PC-3 (cell line): ENCODE measurements at regions not wholly inside any gene's neighbourhood (a gene's known extent, or its start where the extent isn't known, plus 50 kb on each side); places are given as distances from the start of the nearest gene placed in this dataset.
"Not testable (repeated sequence)": the region's sequence is repeated elsewhere in the genome, so short reads cannot be mapped to it uniquely, and the experiment has no call there.

Experiments used
- ATAC-seq: fragments of 200-7000 bp; cut with Tn5 transposase; 2 replicates; pipeline ENCODE4 v1.9.1; 2020; ENCODE audit warnings: mild to moderate bottlenecking, moderate library complexity
- BruUV-seq: library from RNA; stranded (reverse); fragments of 400-500 nt; replicated peaks from 2 replicates; lab custom pipeline; 2021; lab: Mats Ljungman, UMichigan
- CTCF ChIA-PET: fragments of 300-600 bp; sonication (Branson Sonifier 250); formaldehyde crosslinking; loops from one replicate; lab custom pipeline; 2022; ENCODE audit warnings: antibody characterized with exemption; lab: Charles Lee
- POLR2A ChIA-PET: fragments of 300-600 bp; sonication (Branson Sonifier 250); formaldehyde crosslinking; loops from one replicate; lab custom pipeline; 2022; ENCODE audit warnings: antibody characterized with exemption; ENCODE audit not compliant: unreplicated experiment; lab: Charles Lee
- DNase-seq: peaks from one replicate; pipeline ENCODE4 v3.0.0-alpha.2; 2015
- H2AFZ ChIP-seq: fragments of 300-600 bp; sonication (generic); 2 replicates; pipeline ENCODE4 v1.6.0; 2016; ENCODE audit warnings: antibody characterized with exemption, low read length
- H3F3A ChIP-seq: fragments of 300-600 bp; sonication (generic); one replicate; pipeline ENCODE4 v1.6.0; 2017; ENCODE audit warnings: antibody characterized with exemption, low read length, control low read depth, mild to moderate bottlenecking; ENCODE audit not compliant: unreplicated experiment
- H3K27ac ChIP-seq: fragments of 300-600 bp; sonication (generic); 2 replicates; pipeline ENCODE4 v1.5.1; 2016; ENCODE audit warnings: mild to moderate bottlenecking, low read length
- H3K27me3 ChIP-seq: fragments of 300-600 bp; sonication (generic); 2 replicates; pipeline ENCODE4 v1.6.1; 2016; ENCODE audit warnings: low read length, mixed read lengths
- H3K36me3 ChIP-seq: fragments of 300-600 bp; sonication (generic); 2 replicates; pipeline ENCODE4 v1.6.1; 2016; ENCODE audit warnings: low read depth, mixed run types, low read length, mixed read lengths
- H3K4me1 ChIP-seq: fragments of 300-600 bp; sonication (generic); 2 replicates; pipeline ENCODE4 v1.5.1; 2016; ENCODE audit warnings: low read length; ENCODE audit not compliant: insufficient read depth
- H3K4me2 ChIP-seq: fragments of 300-600 bp; sonication (generic); 2 replicates; pipeline ENCODE4 v1.6.0; 2016; ENCODE audit warnings: low read length
- H3K4me3 ChIP-seq: fragments of 300-600 bp; sonication (generic); 2 replicates; pipeline ENCODE4 v1.5.1; 2016; ENCODE audit warnings: mild to moderate bottlenecking, low read length, mixed read lengths
- H3K79me2 ChIP-seq: fragments of 300-600 bp; sonication (generic); 2 replicates; pipeline ENCODE4 v1.6.1; 2017; ENCODE audit warnings: low read length, mixed read lengths
- H3K9ac ChIP-seq: fragments of 300-600 bp; sonication (generic); 2 replicates; pipeline ENCODE4 v1.6.0; 2016; ENCODE audit warnings: mild to moderate bottlenecking, low read length
- H3K9me2 ChIP-seq: fragments of 300-600 bp; sonication (generic); replicated peaks from 2 replicates; pipeline ENCODE4 v1.6.1; 2016; ENCODE audit warnings: mixed run types, low read length, mixed read lengths
- H3K9me3 ChIP-seq: fragments of 300-600 bp; sonication (generic); 2 replicates; pipeline ENCODE4 v1.6.1; 2016; ENCODE audit warnings: low read length, mixed read lengths
- H4K20me1 ChIP-seq: fragments of 300-600 bp; sonication (generic); 2 replicates; pipeline ENCODE4 v1.6.1; 2016; ENCODE audit warnings: low read length, mixed read lengths
- CTCF ChIP-seq: fragments of 300-600 bp; sonication (generic); conservative IDR thresholded peaks from 2 replicates; pipeline ENCODE4 v1.5.1; 2017; ENCODE audit warnings: antibody characterized with exemption, low read depth, mild to moderate bottlenecking, low read length
- EZH2 ChIP-seq: fragments of 300-600 bp; sonication (generic); IDR thresholded peaks from one replicate; pipeline ENCODE4 v1.6.1; 2017; ENCODE audit warnings: antibody characterized with exemption, mild to moderate bottlenecking, low read length; ENCODE audit not compliant: unreplicated experiment
- EZH2phosphoT487 ChIP-seq: fragments of 300-600 bp; sonication (generic); IDR thresholded peaks from 2 replicates; pipeline ENCODE4 v1.6.1; 2018; ENCODE audit warnings: mild to moderate bottlenecking, antibody characterized with exemption, low read length, borderline replicate concordance
- intact Hi-C: fragments of 100-400 bp; cut with micrococcal nuclease; formaldehyde crosslinking; loops from 2 replicates; pipeline ENCODE4 v1.9.0; 2023

DNA sequence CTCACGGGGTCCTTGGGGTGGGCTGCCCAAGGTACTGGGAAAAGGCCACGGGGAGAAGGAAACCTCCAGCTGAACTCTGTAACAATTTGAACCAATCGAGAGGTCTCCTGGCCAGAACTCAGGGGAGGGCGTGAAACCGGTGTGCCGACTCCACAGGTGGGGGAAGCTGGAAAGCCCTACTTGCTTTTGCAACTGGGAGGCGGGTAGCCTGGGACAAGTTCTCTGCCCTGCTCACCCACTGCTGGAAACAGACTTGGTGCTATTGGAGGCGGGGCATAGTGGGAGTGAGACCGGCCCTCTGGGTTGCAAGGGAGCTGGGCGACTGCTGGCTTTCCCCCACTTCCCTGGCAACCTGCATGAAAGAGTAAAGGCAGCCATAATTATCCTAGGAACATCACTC is 73.2 kb upstream of the SLIT3 start:
- Histone ChIP-seq H3K9me2 (no peaks in the 10 kb centered on the region), H2AFZ (no peak overlapping the region), H3K79me2 (no peaks in the 10 kb centered on the region), H3K27ac (no peak overlapping the region), H3K4me2 (no peak overlapping the region), H3F3A (no peaks in the 10 kb centered on the region), H3K27me3 (no peaks in the 10 kb centered on the region), H3K9me3 (no peaks in the 10 kb centered on the region), H3K4me1 (no peaks in the 10 kb centered on the region), H4K20me1 (no peaks in the 10 kb centered on the region), H3K4me3 (no peak overlapping the region), H3K36me3 (no peaks in the 10 kb centered on the region), H3K9ac (no peak overlapping the region)
- no TSS peak for BruUV-seq
- POLR2A ChIA-PET = no interaction called here
- no peak for ATAC-seq
- DNase-seq = no peak
- no peak for TF ChIP-seq EZH2phosphoT487
- TF ChIP-seq EZH2 = no peak
- TF ChIP-seq CTCF = no peak
- intact Hi-C loops = no loop called here
- CTCF ChIA-PET = no interaction called here

- H3K9me2 ChIP-seq, CTCF ChIA-PET, POLR2A ChIA-PET, intact Hi-C loops, ATAC-seq, H3K4me3 ChIP-seq, H3K9ac ChIP-seq, H4K20me1 ChIP-seq, H3K27ac ChIP-seq, H3K4me1 ChIP-seq, H3K79me2 ChIP-seq, H2AFZ ChIP-seq, H3K4me2 ChIP-seq, DNase-seq, H3K9me3 ChIP-seq, H3K27me3 ChIP-seq, H3K36me3 ChIP-seq, H3F3A ChIP-seq, BruUV-seq: not testable (repeated sequence)
These were observed 70.9 kb upstream of the SLIT3 start for GRCh38 chr5:169371801-169372200.

- Histone ChIP-seq H3K27ac (no peak overlapping the region), H3K4me3 (no peak overlapping the region), H3K9me2 (no peaks in the 10 kb centered on the region), H3K4me2 (no peak overlapping the region), H3F3A (no peaks in the 10 kb centered on the region), H3K9me3 (no peaks in the 10 kb centered on the region), H2AFZ (no peak overlapping the region), H3K79me2 (no peaks in the 10 kb centered on the region), H3K4me1 (no peaks in the 10 kb centered on the region), H3K9ac (no peak overlapping the region), H4K20me1 (no peaks in the 10 kb centered on the region), H3K27me3 (peaks cover 20% of the 10 kb centered on the region), H3K36me3 (no peaks in the 10 kb centered on the region)
- ATAC-seq = no peak
- ChIA-PET POLR2A (no interaction called here), CTCF (no interaction called here)
- intact Hi-C loops = no loop called here
- no peak for DNase-seq
- TF ChIP-seq CTCF (no peak), EZH2phosphoT487 (no peak), EZH2 (no peak)
- BruUV-seq = no TSS peak
These were observed 68.2 kb upstream of the SLIT3 start for GRCh38 chr5:169369130-169369529.
